B cell (primary cell): ENCODE measurements at regions not wholly inside any gene's neighbourhood (a gene's known extent, or its start where the extent isn't known, plus 50 kb on each side); places are given as distances from the start of the nearest gene placed in this dataset.

Source experiments
- ATAC-seq: fragments of 200-7000 bp; cut with Tn5 transposase; one replicate; pipeline ENCODE4 v1.10.0; 2021; ENCODE audit warnings: low read depth, mild to moderate bottlenecking, moderate number of reproducible peaks, moderate library complexity
- CTCF ChIA-PET: fragments of 350-600 bp; sonication (Branson Sonifier 250); formaldehyde crosslinking; loops from one replicate; lab custom pipeline; 2021; ENCODE audit warnings: antibody characterized with exemption, inconsistent platforms; lab: Charles Lee
- POLR2A ChIA-PET: fragments of 350-600 bp; sonication (Branson Sonifier 250); formaldehyde crosslinking; loops from one replicate; lab custom pipeline; 2021; ENCODE audit warnings: antibody characterized with exemption; lab: Charles Lee
- DNase-seq: peaks from one replicate; pipeline ENCODE4 v3.0.0; 2013
- H2AFZ ChIP-seq: 2 replicates; pipeline ENCODE4 v1.6.1; 2012; ENCODE audit warnings: mild to moderate bottlenecking, low read depth, low read length; ENCODE audit not compliant: insufficient read depth, poor library complexity, severe bottlenecking
- H3K27ac ChIP-seq, 2 donors: 1 replicate in 1 of 2; 2 replicates in 1 of 2; pipeline ENCODE4 v1.5.1; 2012 to 2013; ENCODE audit warnings: low read length in 2 of 2, mild to moderate bottlenecking in 2 of 2, moderate library complexity in 1 of 2
- H3K27me3 ChIP-seq, 4 experiments: fragments of 200-600 bp in 1 of 4; sonication (generic) in 1 of 4; replicated peaks in 1 of 4; 1 replicate in 2 of 4; 2 replicates in 2 of 4; pipeline versions ENCODE4 v1.6.1 to v1.7.0; 2013 to 2016; ENCODE audit warnings: low read length in 3 of 4, mild to moderate bottlenecking in 2 of 4, mixed read lengths in 1 of 4, moderate library complexity in 1 of 4; ENCODE audit not compliant: insufficient read depth in 4 of 4, control insufficient read depth in 3 of 4; ENCODE audit errors: control extremely low read depth in 1 of 4
- H3K36me3 ChIP-seq, 2 experiments: replicated peaks in 1 of 2; 1 replicate in 1 of 2; 2 replicates in 1 of 2; pipeline versions ENCODE4 v1.6.1 to v1.7.1; 2013; ENCODE audit warnings: low read length in 1 of 2; ENCODE audit not compliant: insufficient read depth in 2 of 2, control insufficient read depth in 1 of 2; ENCODE audit errors: control extremely low read depth in 1 of 2, extremely low read depth in 1 of 2
- H3K4me1 ChIP-seq, 2 donors: fragments of 200-600 bp in 1 of 2; sonication (generic) in 1 of 2; 1 replicate in 1 of 2; 2 replicates in 1 of 2; pipeline versions ENCODE4 v1.5.1 to v1.6.1; 2013 to 2017; ENCODE audit warnings: low read length in 2 of 2; ENCODE audit not compliant: control insufficient read depth in 2 of 2, insufficient read depth in 2 of 2
- H3K4me2 ChIP-seq: replicated peaks from 2 replicates; pipeline ENCODE3; 2012; ENCODE audit warnings: mild to moderate bottlenecking, low read depth, low read length; ENCODE audit not compliant: poor library complexity, severe bottlenecking
- H3K4me3 ChIP-seq, 5 experiments: fragments of 200-600 bp in 1 of 5; sonication (generic) in 1 of 5; 1 replicate in 3 of 5; 2 replicates in 2 of 5; pipeline versions ENCODE4 v1.5.1 to v1.7.0; 2011 to 2016; ENCODE audit warnings: low read length in 4 of 5, mild to moderate bottlenecking in 4 of 5, low read depth in 2 of 5, control low read depth in 1 of 5, moderate library complexity in 1 of 5; ENCODE audit not compliant: insufficient read depth in 1 of 5; ENCODE audit errors: control extremely low read depth in 1 of 5, extremely low read depth in 1 of 5
- H3K79me2 ChIP-seq: fragments of 200-600 bp; sonication (generic); one replicate; pipeline ENCODE4 v1.6.0; 2016; ENCODE audit warnings: low read length; ENCODE audit not compliant: control insufficient read depth, insufficient read depth
- H3K9ac ChIP-seq: fragments of 200-600 bp; sonication (generic); 2 replicates; pipeline ENCODE4 v1.6.1; 2017; ENCODE audit warnings: mild to moderate bottlenecking, low read length, moderate library complexity
- H3K9me3 ChIP-seq, 3 donors: one replicate each; pipeline versions ENCODE4 v1.6.1 to v1.7.1; 2013; ENCODE audit warnings: low read length in 2 of 3; ENCODE audit not compliant: control insufficient read depth in 2 of 3, insufficient read depth in 1 of 3; ENCODE audit errors: control extremely low read depth in 1 of 3
- H4K20me1 ChIP-seq: 2 replicates; pipeline ENCODE4 v1.6.0; 2012; ENCODE audit warnings: mild to moderate bottlenecking, low read length; ENCODE audit not compliant: insufficient read depth, control insufficient read depth, poor library complexity, severe bottlenecking
- H3K27ac Mint-ChIP-seq: one replicate; pipeline ENCODE4 v1.8.0; 2021; ENCODE audit warnings: mixed read lengths
- H3K27me3 Mint-ChIP-seq: one replicate; pipeline ENCODE4 v1.8.0; 2021; ENCODE audit warnings: mixed read lengths
- H3K4me1 Mint-ChIP-seq: one replicate; pipeline ENCODE4 v1.8.0; 2021; ENCODE audit warnings: mixed read lengths
- H3K4me3 Mint-ChIP-seq: one replicate; pipeline ENCODE4 v1.8.0; 2021; ENCODE audit warnings: mixed read lengths
- H3K9me3 Mint-ChIP-seq: one replicate; pipeline ENCODE4 v1.8.0; 2022; ENCODE audit warnings: mixed read lengths; ENCODE audit not compliant: insufficient read depth
- CTCF ChIP-seq: fragments of 200-600 bp; IDR thresholded peaks from one replicate; pipeline ENCODE4 v1.8.0; 2022; ENCODE audit warnings: antibody characterized with exemption, mild to moderate bottlenecking
- EZH2 ChIP-seq: IDR thresholded peaks from 2 replicates; pipeline ENCODE4 v1.6.1; 2012; ENCODE audit warnings: borderline replicate concordance, low read depth, mild to moderate bottlenecking, moderate library complexity, low read length; ENCODE audit not compliant: insufficient read depth, poor library complexity, severe bottlenecking
- WGBS: methylation state at CpG from one replicate; pipeline ENCODE4 v1.1.5; 2013; ENCODE audit warnings: missing lambda C conversion rate; ENCODE audit not compliant: insufficient coverage; 5-methylcytosine and 5-hydroxymethylcytosine counted together
- intact Hi-C: fragments of 100-400 bp; cut with micrococcal nuclease; formaldehyde crosslinking; loops from one replicate; pipeline ENCODE4 v1.10.0; 2022

GRCh38 chr4:31020363-31020762 is 300.2 kb downstream of the PCDH7 start:
- no peaks in the 10 kb centered on the region for H4K20me1 ChIP-seq
- no peak overlapping the region for H3K4me3 ChIP-seq
- CTCF ChIA-PET: no interaction called here
- no peaks in the 10 kb centered on the region for H3K9me3 ChIP-seq
- Mint-ChIP-seq H3K9me3 (no peaks in the 10 kb centered on the region), H3K4me3 (no peak overlapping the region), H3K4me1 (no peaks in the 10 kb centered on the region), H3K27ac (no peak overlapping the region), H3K27me3 (no peaks in the 10 kb centered on the region)
- intact Hi-C loops: no loop called here
- no peaks in the 10 kb centered on the region for H3K36me3 ChIP-seq
- H3K79me2 ChIP-seq: no peaks in the 10 kb centered on the region
- ATAC-seq (no peak), DNase-seq (no peak)
- 100% methylated on average over 1 of the region's 8 CpGs for WGBS
- no peaks in the 10 kb centered on the region for H3K27me3 ChIP-seq
- no peak overlapping the region for H3K9ac ChIP-seq
- TF ChIP-seq EZH2: no peak
- TF ChIP-seq CTCF: no peak
- H3K4me1 ChIP-seq: no peaks in the 10 kb centered on the region
- POLR2A ChIA-PET: no interaction called here
- H3K4me2 ChIP-seq: no peak overlapping the region
- no peak overlapping the region for H3K27ac ChIP-seq
- no peak overlapping the region for H2AFZ ChIP-seq

DNA sequence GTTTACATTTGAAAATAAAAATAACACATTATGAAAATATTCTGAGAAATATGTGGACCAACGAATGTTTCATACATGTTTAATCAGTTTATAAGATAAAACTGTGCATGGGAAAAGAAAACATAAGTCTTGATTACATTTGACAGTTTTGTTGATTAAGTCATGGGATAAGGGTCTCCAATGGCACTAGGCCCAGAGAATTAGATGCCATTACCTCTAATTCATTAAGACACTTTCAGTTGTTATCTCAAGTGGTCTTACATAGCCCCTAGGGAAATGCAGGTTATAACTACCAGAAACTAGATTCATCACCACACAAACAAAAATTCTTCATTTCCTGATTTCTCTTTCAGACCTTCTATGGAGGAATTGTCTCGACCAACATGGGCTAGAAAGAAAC is 300.8 kb downstream of the PCDH7 start:
- H3K9ac ChIP-seq: no peak overlapping the region
- Mint-ChIP-seq H3K27ac (no peak overlapping the region), H3K4me1 (no peaks in the 10 kb centered on the region), H3K9me3 (no peaks in the 10 kb centered on the region), H3K27me3 (no peaks in the 10 kb centered on the region), H3K4me3 (no peak overlapping the region)
- H3K4me1 ChIP-seq: no peaks in the 10 kb centered on the region
- ATAC-seq (no peak), DNase-seq (no peak)
- H4K20me1 ChIP-seq: no peaks in the 10 kb centered on the region
- no peak overlapping the region for H3K4me3 ChIP-seq
- intact Hi-C loops: no loop called here
- H3K4me2 ChIP-seq: no peak overlapping the region
- WGBS: no CpG with 5 or more reads among the region's 2 CpGs
- CTCF ChIA-PET: no interaction called here
- H3K27ac ChIP-seq: no peak overlapping the region
- POLR2A ChIA-PET: no interaction called here
- H3K27me3 ChIP-seq: no peaks in the 10 kb centered on the region
- no peaks in the 10 kb centered on the region for H3K9me3 ChIP-seq
- TF ChIP-seq CTCF (no peak), EZH2 (no peak)
- no peaks in the 10 kb centered on the region for H3K79me2 ChIP-seq
- no peak overlapping the region for H2AFZ ChIP-seq
- H3K36me3 ChIP-seq: no peaks in the 10 kb centered on the region
